Lower lobe of right lung (tissue), 2 donors: ENCODE measurements at regions not wholly inside any gene's neighbourhood (a gene's known extent, or its start where the extent isn't known, plus 50 kb on each side); places are given as distances from the start of the nearest gene placed in this dataset.

Experiments
- ATAC-seq, 2 donors: fragments of 200-7000 bp; cut with Tn5 transposase; one replicate each; pipeline ENCODE4 v1.9.1; 2020 to 2022; ENCODE audit warnings: mild to moderate bottlenecking in 2 of 2, moderate library complexity in 2 of 2
- DNase-seq: peaks from one replicate; pipeline ENCODE4 v3.0.0-alpha.2; 2020
- H3K27ac ChIP-seq: fragments of 200-600 bp; one replicate; pipeline ENCODE4 v1.8.0; 2022
- H3K27me3 ChIP-seq: fragments of 200-600 bp; one replicate; pipeline ENCODE4 v1.8.0; 2022; ENCODE audit warnings: low read depth
- H3K36me3 ChIP-seq: fragments of 200-600 bp; one replicate; pipeline ENCODE4 v1.8.0; 2022; ENCODE audit warnings: mild to moderate bottlenecking
- H3K4me1 ChIP-seq: fragments of 200-600 bp; one replicate; pipeline ENCODE4 v1.8.0; 2022
- H3K4me3 ChIP-seq: fragments of 200-600 bp; one replicate; pipeline ENCODE4 v1.8.0; 2022; ENCODE audit warnings: mild to moderate bottlenecking
- H3K9me3 ChIP-seq: fragments of 200-600 bp; one replicate; pipeline ENCODE4 v1.8.0; 2022
- CTCF ChIP-seq: fragments of 200-600 bp; IDR thresholded peaks from one replicate; pipeline ENCODE4 v1.8.0; 2022; ENCODE audit warnings: antibody characterized with exemption, mild to moderate bottlenecking
- intact Hi-C: fragments of 100-400 bp; cut with DNase I; formaldehyde crosslinking; loops from one replicate; pipeline ENCODE4 v1.11.0; 2022
- donor health status: DM: no; HTN: yes; CAD: no; lungs with severe emphysema.

- Histone ChIP-seq H3K27ac (no peak overlapping the region), H3K27me3 (no peaks in the 10 kb centered on the region), H3K4me1 (no peaks in the 10 kb centered on the region), H3K36me3 (no peaks in the 10 kb centered on the region), H3K9me3 (no peaks in the 10 kb centered on the region), H3K4me3 (no peak overlapping the region)
- ATAC-seq (no peak), DNase-seq (no peak)
- intact Hi-C loops = no loop called here
- no peak for TF ChIP-seq CTCF
Observed at GRCh38 chr4:43089730-43090129, 197.2 kb downstream of the GRXCR1 start.

- H3K4me3 ChIP-seq = no peak overlapping the region
- ATAC-seq (no peak), DNase-seq (no peak)
- H3K36me3 ChIP-seq = no peaks in the 10 kb centered on the region
- no peaks in the 10 kb centered on the region for H3K9me3 ChIP-seq
- no peak for TF ChIP-seq CTCF
- H3K27ac ChIP-seq = no peak overlapping the region
- intact Hi-C loops = no loop called here
- no peaks in the 10 kb centered on the region for H3K27me3 ChIP-seq
- H3K4me1 ChIP-seq = no peaks in the 10 kb centered on the region
Observed at GRCh38 chr4:43103048-43103447, 210.5 kb downstream of the GRXCR1 start.

GRCh38 chr4:43112139-43112538 is 219.6 kb downstream of the GRXCR1 start:
- Histone ChIP-seq H3K36me3 (no peaks in the 10 kb centered on the region), H3K27me3 (no peaks in the 10 kb centered on the region), H3K27ac (no peak overlapping the region), H3K4me1 (no peaks in the 10 kb centered on the region), H3K4me3 (no peak overlapping the region), H3K9me3 (no peaks in the 10 kb centered on the region)
- intact Hi-C loops = no loop called here
- ATAC-seq (no peak), DNase-seq (no peak)
- no peak for TF ChIP-seq CTCF

GRCh38 chr4:43113196-43113595 is 220.7 kb downstream of the GRXCR1 start:
- TF ChIP-seq CTCF = no peak
- no peaks in the 10 kb centered on the region for H3K27me3 ChIP-seq
- no peak for ATAC-seq
- H3K27ac ChIP-seq = no peak overlapping the region
- no peaks in the 10 kb centered on the region for H3K4me1 ChIP-seq
- no peaks in the 10 kb centered on the region for H3K36me3 ChIP-seq
- no peak overlapping the region for H3K4me3 ChIP-seq
- DNase-seq = no peak
- H3K9me3 ChIP-seq = no peaks in the 10 kb centered on the region
- intact Hi-C loops = no loop called here

GRCh38 chr4:43126595-43126994 is 234.1 kb downstream of the GRXCR1 start:
- H3K27ac ChIP-seq = no peak overlapping the region
- H3K4me1 ChIP-seq = no peaks in the 10 kb centered on the region
- H3K27me3 ChIP-seq = no peaks in the 10 kb centered on the region
- no peaks in the 10 kb centered on the region for H3K36me3 ChIP-seq
- intact Hi-C loops = no loop called here
- no peak for ATAC-seq
- no peaks in the 10 kb centered on the region for H3K9me3 ChIP-seq
- TF ChIP-seq CTCF = no peak
- DNase-seq = no peak
- no peak overlapping the region for H3K4me3 ChIP-seq
